GM18867 (cell line): ENCODE measurements at regions not wholly inside any gene's neighbourhood (a gene's known extent, or its start where the extent isn't known, plus 50 kb on each side); places are given as distances from the start of the nearest gene placed in this dataset.

Experiments used
- ATAC-seq: cut with Tn5 transposase; IDR thresholded peaks from one replicate; pipeline ENCODE4 v1.9.1; 2021; ENCODE audit warnings: mild to moderate bottlenecking, moderate library complexity; ENCODE audit not compliant: unreplicated experiment

- ATAC-seq: no peak
Measured at GRCh38 chr19:28429356-28429755, 783.6 kb downstream of the UQCRFS1 start.

GRCh38 chr19:28428663-28429348 is 784.1 kb downstream of the UQCRFS1 start:
- no peak for ATAC-seq

GRCh38 chr19:28427376-28428083 is 785.4 kb downstream of the UQCRFS1 start:
- ATAC-seq: no peak

GRCh38 chr19:28426730-28427225 is 786.2 kb downstream of the UQCRFS1 start:
- no peak for ATAC-seq

GRCh38 chr19:28426110-28426729 is 786.7 kb downstream of the UQCRFS1 start:
- no peak for ATAC-seq

- no peak for ATAC-seq
Measured at GRCh38 chr19:28425046-28425931, 787.7 kb downstream of the UQCRFS1 start.

- no peak for ATAC-seq
Measured at GRCh38 chr19:28424662-28425045, 788.3 kb downstream of the UQCRFS1 start.

- no peak for ATAC-seq
Measured at GRCh38 chr19:28424077-28424476, 788.9 kb downstream of the UQCRFS1 start.

- ATAC-seq: no peak
Measured at GRCh38 chr19:28422791-28423650, 789.9 kb downstream of the UQCRFS1 start.

- no peak for ATAC-seq
Measured at GRCh38 chr19:28422046-28422445, 790.9 kb downstream of the UQCRFS1 start.

- no peak for ATAC-seq
Measured at GRCh38 chr19:28420811-28421550, 792.0 kb downstream of the UQCRFS1 start.

- ATAC-seq: no peak
Measured at GRCh38 chr19:28419312-28419711, 793.6 kb downstream of the UQCRFS1 start.

GRCh38 chr19:28417361-28417760 is 795.6 kb downstream of the UQCRFS1 start:
- no peak for ATAC-seq

GRCh38 chr19:28416245-28416644 is 796.7 kb downstream of the UQCRFS1 start:
- no peak for ATAC-seq

- ATAC-seq: no peak
Measured at GRCh38 chr19:28414748-28415147, 798.2 kb downstream of the UQCRFS1 start.

- no peak for ATAC-seq
Measured at GRCh38 chr19:28409859-28410258, 803.1 kb downstream of the UQCRFS1 start.

- ATAC-seq: no peak
Measured at GRCh38 chr19:28406966-28407365, 806.0 kb downstream of the UQCRFS1 start.

GRCh38 chr19:28405346-28405742 is 807.6 kb downstream of the UQCRFS1 start:
- ATAC-seq: no peak

- no peak for ATAC-seq
Measured at GRCh38 chr19:28404472-28404871, 808.5 kb downstream of the UQCRFS1 start.
